Glomerular visceral epithelial cell (primary cell): ENCODE measurements at regions not wholly inside any gene's neighbourhood (a gene's known extent, or its start where the extent isn't known, plus 50 kb on each side); places are given as distances from the start of the nearest gene placed in this dataset.
"Not testable (repeated sequence)": the region's sequence is repeated elsewhere in the genome, so short reads cannot be mapped to it uniquely, and the experiment has no call there.

ENCODE experiments used
- DNase-seq: peaks from one replicate; pipeline ENCODE4 v3.0.0-alpha.2; 2016; ENCODE audit errors: extremely low spot score

DNA sequence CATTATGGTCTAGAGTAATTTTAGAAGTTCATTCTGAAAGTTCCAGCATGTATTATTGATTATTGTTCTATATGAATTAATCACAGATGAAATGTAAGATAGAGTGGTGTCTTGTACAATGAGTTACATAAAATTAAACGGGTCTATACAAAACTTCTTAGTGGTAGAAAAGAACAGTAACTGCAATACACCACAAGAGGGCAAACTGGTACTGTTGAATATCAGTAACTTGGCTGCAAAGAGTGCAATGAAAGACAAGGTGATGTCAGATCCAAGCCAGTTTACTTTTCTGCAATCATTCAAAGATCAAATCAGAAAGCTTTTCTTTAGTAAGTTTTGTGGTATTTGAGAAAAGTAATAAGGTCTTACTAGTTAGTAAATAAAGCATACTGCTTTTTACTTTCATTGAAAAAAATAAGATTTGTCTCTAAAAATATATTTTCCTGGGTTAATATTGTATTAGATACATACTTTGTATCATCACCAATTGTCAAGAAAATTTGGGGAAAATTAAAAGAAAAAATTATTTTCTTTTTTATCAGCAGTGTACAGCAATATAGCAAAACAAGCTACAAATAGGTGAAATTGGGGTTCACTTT, 66.4 kb upstream of the BTG3 start:
- DNase-seq = peak; percentile 47

DNA sequence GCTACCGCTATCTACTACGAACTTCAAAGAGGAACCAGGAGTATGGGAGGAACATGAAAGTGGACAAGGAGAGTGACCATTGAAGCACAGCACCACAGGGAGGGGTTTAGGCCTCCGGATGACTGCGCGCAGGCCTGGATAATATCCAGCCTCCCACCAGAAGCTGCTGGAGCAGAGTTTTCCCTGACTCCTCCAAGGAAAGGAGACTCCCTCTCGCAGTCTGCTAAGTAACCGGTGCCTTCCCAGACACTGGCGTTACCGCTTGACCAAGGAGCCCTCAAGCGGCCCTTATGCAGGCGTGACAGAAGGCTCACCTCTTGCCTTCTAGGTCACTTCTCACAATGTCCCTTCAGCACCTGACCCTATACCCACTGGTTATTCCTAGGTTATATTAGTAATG, 64.2 kb upstream of the BTG3 start:
- not testable (repeated sequence) for DNase-seq

DNA sequence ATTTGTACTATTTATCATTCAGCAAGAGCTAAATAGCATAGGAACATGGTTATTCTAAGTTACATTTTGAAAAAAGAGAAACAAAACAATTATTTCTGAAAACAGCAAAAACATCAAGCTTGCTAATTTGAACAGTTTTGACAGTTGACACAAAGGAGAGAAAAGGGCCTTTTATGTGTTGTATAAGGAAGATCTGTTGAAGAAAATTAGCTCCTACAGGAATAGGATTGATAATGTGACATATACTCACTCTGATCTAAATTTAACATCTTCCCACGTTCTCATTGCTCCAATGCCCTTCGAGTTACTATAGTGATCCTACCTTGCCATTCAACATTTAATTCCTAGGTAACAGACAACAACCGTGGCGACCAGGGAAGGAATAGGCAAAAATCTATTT, 61.4 kb upstream of the BTG3 start:
- DNase-seq = no peak

DNA sequence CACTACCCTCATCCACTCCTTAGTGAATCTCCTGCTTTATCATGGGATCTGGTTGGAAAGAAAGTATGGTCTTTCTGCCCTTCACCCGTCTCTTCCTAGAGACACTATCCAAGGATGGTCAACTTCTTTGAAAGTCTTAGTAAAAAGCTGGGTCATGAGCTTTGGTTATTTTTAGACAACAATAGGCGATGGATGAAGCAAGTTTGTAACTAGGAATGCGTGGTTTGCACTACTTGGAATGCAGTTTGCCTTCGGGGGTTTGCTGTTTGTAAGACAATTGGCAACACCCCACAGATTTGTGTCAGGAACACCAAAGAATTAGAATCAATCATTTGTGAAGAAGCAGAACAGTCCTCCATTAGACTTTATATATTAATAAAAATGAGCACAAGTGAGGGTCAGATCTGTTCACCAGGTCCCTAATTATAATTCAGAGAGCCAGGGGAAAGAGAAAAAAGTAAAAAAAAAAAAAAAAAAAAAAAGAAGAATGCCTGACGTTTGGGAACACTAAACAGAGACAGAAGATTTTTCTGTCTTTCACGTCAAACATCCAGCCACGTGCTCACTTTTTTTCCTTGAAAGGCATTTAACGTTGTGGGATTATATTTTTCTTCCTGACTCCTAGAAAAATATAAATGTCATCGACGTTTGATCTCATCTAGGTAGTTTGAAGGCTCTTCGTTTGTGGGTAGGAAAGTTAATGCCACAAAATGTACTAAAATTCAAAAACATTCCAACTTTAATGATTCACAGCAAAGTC, 60.7 kb upstream of the BTG3 start:
- DNase-seq = no peak

DNA sequence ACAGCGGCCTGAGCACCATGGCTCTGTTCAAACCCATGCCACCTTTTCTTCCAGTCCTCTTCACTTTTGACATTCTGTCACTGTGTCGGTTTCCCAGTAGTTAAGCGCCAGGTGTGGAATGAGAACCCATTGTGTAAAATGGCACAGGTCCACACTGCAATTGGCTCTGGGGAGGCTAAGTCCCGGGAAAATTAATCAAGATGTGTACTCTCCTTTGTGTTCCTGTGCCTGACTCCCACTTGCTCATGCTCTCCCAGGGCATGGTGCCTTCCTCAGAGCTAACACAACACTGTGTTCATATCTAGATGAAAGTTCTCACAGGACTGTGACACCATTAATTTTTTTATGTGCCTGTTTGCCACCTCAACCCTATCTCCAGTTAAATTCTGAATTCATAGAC, 59.0 kb upstream of the BTG3 start:
- no peak for DNase-seq

DNA sequence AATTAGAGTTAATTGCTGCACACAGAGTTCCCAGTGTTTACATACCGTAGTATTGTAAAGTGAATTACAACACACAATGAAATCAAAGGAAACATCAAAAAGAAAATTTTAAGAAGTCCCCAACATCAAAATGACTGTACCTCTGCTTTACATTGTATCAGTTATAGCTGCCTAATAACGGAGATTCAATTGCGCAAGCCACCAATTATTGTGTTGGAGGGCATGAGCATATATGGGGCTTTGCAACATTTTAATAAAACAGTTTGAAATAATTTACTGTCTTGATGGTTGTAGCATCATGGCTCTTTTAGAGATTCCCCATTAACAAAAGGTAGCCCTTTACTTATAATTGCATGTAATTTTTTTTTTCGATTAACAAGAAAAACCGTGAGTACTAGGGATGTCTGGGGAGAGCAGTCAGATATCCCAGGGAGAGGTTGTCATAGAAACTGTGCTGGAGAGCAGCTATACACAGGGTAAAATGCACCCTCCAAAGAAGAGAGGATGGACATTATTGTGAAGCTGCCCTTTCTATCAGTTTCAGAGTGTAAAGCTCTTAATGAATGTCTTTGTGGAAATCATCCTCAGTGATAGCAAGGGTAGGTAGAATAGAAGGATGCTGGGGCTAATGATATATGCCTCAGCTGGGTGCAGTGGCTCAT, 55.9 kb upstream of the BTG3 start:
- no peak for DNase-seq

DNA sequence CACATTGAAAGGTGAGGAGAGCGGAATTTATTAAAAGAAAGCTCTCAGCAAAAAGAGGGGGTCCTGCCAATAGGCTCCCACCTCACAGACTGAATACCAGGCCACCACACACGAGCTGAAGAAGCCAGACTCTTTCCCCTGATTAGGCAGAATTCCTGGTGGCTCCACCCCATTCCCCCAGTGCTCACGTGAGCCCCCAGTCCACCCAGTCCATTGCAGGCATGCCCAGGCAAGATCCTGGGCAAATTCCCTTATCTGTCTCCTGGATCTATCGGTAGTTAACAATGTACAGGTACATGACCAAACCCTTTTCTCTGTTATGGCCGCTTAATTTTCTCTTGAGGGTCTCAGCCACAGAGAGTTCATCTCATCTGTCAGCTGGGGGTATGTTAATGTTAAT, 54.6 kb upstream of the BTG3 start:
- no peak for DNase-seq
